ENCODE measurements at regions not wholly inside any gene's neighbourhood (a gene's known extent, or its start where the extent isn't known, plus 50 kb on each side); places are given as distances from the start of the nearest gene placed in this dataset.
A peak's percentile ranks its signal among the peaks of the same experiment; 100 is the strongest.

DNA sequence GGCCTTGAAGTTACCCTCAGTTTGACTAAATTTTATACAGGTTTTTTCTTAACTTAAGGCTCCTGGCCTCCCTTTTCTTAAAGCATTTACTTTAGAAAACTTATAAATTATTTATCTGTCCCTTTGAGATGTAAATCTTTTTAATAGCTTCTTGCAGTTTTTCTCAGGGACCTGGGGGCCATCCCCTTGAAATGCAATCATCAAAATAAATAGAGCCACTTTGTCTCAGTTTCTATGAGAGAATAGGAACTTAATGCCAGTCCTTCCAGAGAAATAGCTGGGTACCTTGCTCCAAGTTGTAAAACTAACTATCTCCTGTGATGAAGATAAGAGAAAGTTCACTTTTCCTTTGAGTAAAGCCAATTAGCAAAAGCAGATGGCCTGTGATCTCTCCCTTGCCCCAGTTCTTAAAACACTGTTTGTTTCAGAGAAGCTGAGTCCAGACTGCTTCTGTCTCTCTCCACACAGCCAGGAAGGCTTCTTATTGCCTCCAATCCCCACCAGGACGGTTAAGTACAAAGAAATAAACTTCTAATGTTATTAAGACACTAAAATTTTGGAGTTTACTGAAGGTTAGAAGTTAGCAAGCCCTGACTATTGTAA, 913.1 kb downstream of the OLFM4 start:
- Histone ChIP-seq H2BK12ac (ENCODE audit: low read depth, low read length) (no peak overlapping the region), H4K8ac (ENCODE audit: extremely low read depth, insufficient read depth, low read length) (no peak overlapping the region), H3K27me3 (replicated peaks in 1 of 4; ENCODE audit: control insufficient read depth in 3 of 4, extremely low read depth in 1 of 4, insufficient read depth in 3 of 4, low read length in 3 of 4) (peaks cover 0 to 9% (median 0%) of the 10 kb centered on the region in 4 experiments; a peak in 3 of 7 replicates), H3K79me1 (ENCODE audit: low read depth, low read length) (no peaks in the 10 kb centered on the region), H3K27ac (ENCODE audit: low read depth, low read length) (no peak overlapping the region), H3K18ac (ENCODE audit: extremely low read depth, low read length) (no peak overlapping the region), H2BK15ac (ENCODE audit: low read length) (no peak overlapping the region), H3K4me2 (ENCODE audit: insufficient read depth in 1 of 2, low read depth in 2 of 2, low read length in 2 of 2) (peak overlapping the region in 1 of 2 experiments; percentile 36; a peak in 2 of 4 replicates), H3K4me3 (ENCODE audit: extremely low read depth in 1 of 4, insufficient read depth in 2 of 4, low read depth in 3 of 4, low read length in 4 of 4) (no peak overlapping the region), H3K4me1 (replicated peaks in 1 of 4; ENCODE audit: control insufficient read depth in 3 of 4, insufficient read depth in 4 of 4, low read length in 3 of 4) (peaks cover 0 to 7% (median 0%) of the 10 kb centered on the region in 4 experiments; a peak in 1 of 7 replicates), H3K9ac (replicated peaks in 1 of 4; ENCODE audit: extremely low read depth in 1 of 4, low read depth in 3 of 4, low read length in 3 of 4) (no peak overlapping the region), H4K91ac (replicated peaks; ENCODE audit: insufficient read length, low read length) (no peak overlapping the region), H3K9me3 (ENCODE audit: insufficient read depth in 2 of 2, low read depth in 1 of 2, low read length in 1 of 2) (no peaks in the 10 kb centered on the region), H2BK120ac (replicated peaks; ENCODE audit: low read depth, low read length) (no peak overlapping the region), H3K14ac (ENCODE audit: insufficient read length) (no peak overlapping the region), H3K36me3 (ENCODE audit: control insufficient read depth in 2 of 4, insufficient read depth in 4 of 4, low read length in 3 of 4) (no peaks in the 10 kb centered on the region), H3K23me2 (ENCODE audit: low read depth, low read length) (no peaks in the 10 kb centered on the region), H3K23ac (ENCODE audit: insufficient read length) (no peak overlapping the region), H3K56ac (replicated peaks; ENCODE audit: insufficient read length, low read depth, low read length) (no peak overlapping the region), H2AK5ac (ENCODE audit: low read depth, low read length) (no peak overlapping the region), H4K5ac (ENCODE audit: insufficient read length, low read depth, low read length) (no peak overlapping the region), H2BK5ac (ENCODE audit: low read depth, low read length) (no peak overlapping the region), H2BK20ac (ENCODE audit: low read length) (no peak overlapping the region), H3K4ac (replicated peaks; ENCODE audit: insufficient read length, low read depth, low read length) (no peak overlapping the region), H2AFZ (ENCODE audit: low read length) (no peak overlapping the region), H4K20me1 (replicated peaks in 1 of 2; ENCODE audit: control insufficient read depth in 1 of 2, insufficient read depth in 2 of 2, low read length in 2 of 2) (no peaks in the 10 kb centered on the region), H3K79me2 (ENCODE audit: control insufficient read depth in 1 of 2, insufficient read depth in 2 of 2, low read length in 2 of 2) (no peaks in the 10 kb centered on the region)
- DNase-seq (ENCODE audit: low read depth in 1 of 2, low spot score in 2 of 2) (peak in 1 of 2 experiments; percentile 10), FAIRE-seq (no peak)
- CTCF ChIA-PET (ENCODE audit: partially characterized antibody), result no interaction called here
- POLR2A ChIA-PET (ENCODE audit: partially characterized antibody), result no interaction called here
- 65% methylated on average over 1 of the region's 1 CpG; no CpG with 5 or more reads in 1 of the 2 experiments for WGBS, 2 experiments (ENCODE audit: extremely low coverage in 1 of 2, insufficient coverage in 1 of 2, insufficient read length in 1 of 2, insufficient replicate concordance in 2 of 2, low coverage in 1 of 2, low lambda C conversion rate in 2 of 2, missing lambda C conversion rate in 1 of 2)
- TF ChIP-seq NANOG (IDR thresholded peaks at IDR 0.05; ENCODE audit: insufficient read depth, low read depth, low read length, poor library complexity, severe bottlenecking), result peak; percentile 78
